WTC11 (cell line): ENCODE measurements at regions not wholly inside any gene's neighbourhood (a gene's known extent, or its start where the extent isn't known, plus 50 kb on each side); places are given as distances from the start of the nearest gene placed in this dataset.

Experiments
- ATAC-seq: fragments of 200-7000 bp; cut with Tn5 transposase; 2 replicates; pipeline ENCODE4 v1.10.0; 2021; ENCODE audit warnings: mild to moderate bottlenecking, moderate library complexity
- CTCF ChIA-PET: fragments of 300-600 bp; sonication (Branson Sonifier 250); formaldehyde crosslinking; loops from one replicate; lab custom pipeline; 2021; ENCODE audit warnings: antibody characterized with exemption; lab: Charles Lee
- POLR2A ChIA-PET: fragments of 350-600 bp; sonication (Branson Sonifier 250); formaldehyde crosslinking; loops from one replicate; lab custom pipeline; 2021; ENCODE audit warnings: antibody characterized with exemption; lab: Charles Lee
- DNase-seq: peaks from one replicate; pipeline ENCODE4 v3.0.0; 2021; ENCODE audit warnings: low spot score
- H3K27ac Mint-ChIP-seq: 2 replicates; pipeline ENCODE4 v1.8.0; 2021; ENCODE audit warnings: mixed read lengths
- H3K27me3 Mint-ChIP-seq: 2 replicates; pipeline ENCODE4 v1.8.0; 2021; ENCODE audit warnings: low read depth, mild to moderate bottlenecking, moderate library complexity, mixed read lengths
- H3K36me3 Mint-ChIP-seq: 2 replicates; pipeline ENCODE4 v1.8.0; 2021; ENCODE audit warnings: mixed read lengths
- H3K4me1 Mint-ChIP-seq: 2 replicates; pipeline ENCODE4 v1.8.0; 2022; ENCODE audit warnings: mixed read lengths
- H3K4me3 Mint-ChIP-seq: 2 replicates; pipeline ENCODE4 v1.8.0; 2021; ENCODE audit warnings: mild to moderate bottlenecking, moderate library complexity, mixed read lengths
- H3K9me3 Mint-ChIP-seq: 2 replicates; pipeline ENCODE4 v1.8.0; 2021; ENCODE audit warnings: mixed read lengths
- CREB1 ChIP-seq: sonication (generic); formaldehyde crosslinking; IDR thresholded peaks from 2 replicates; pipeline ENCODE4 v1.8.0; 2023; ENCODE audit warnings: mild to moderate bottlenecking, missing genetic modification reagents
- FOXJ3 ChIP-seq: sonication (generic); formaldehyde crosslinking; IDR thresholded peaks from 2 replicates; pipeline ENCODE4 v1.9.0; 2021; ENCODE audit warnings: missing genetic modification reagents, mild to moderate bottlenecking, borderline replicate concordance
- IRF2 ChIP-seq: sonication (generic); formaldehyde crosslinking; IDR thresholded peaks from 2 replicates; pipeline ENCODE4 v1.8.0; 2022; ENCODE audit warnings: low read depth, missing genetic modification reagents, borderline replicate concordance
- KAT7 ChIP-seq: sonication (generic); formaldehyde crosslinking; IDR thresholded peaks from 2 replicates; pipeline ENCODE4 v1.8.1; 2023; ENCODE audit warnings: missing genetic modification reagents, mild to moderate bottlenecking, borderline replicate concordance
- MXD4 ChIP-seq: fragments of 250-450 bp; sonication (Bioruptor Pico); IDR thresholded peaks from 2 replicates; pipeline ENCODE4 v1.8.0; 2021; ENCODE audit warnings: mild to moderate bottlenecking, moderate library complexity, borderline replicate concordance
- NFATC4 ChIP-seq: fragments of 250-450 bp; sonication (Bioruptor Pico); IDR thresholded peaks from 2 replicates; pipeline ENCODE4 v1.9.0; 2021; ENCODE audit warnings: mild to moderate bottlenecking
- NFE2L1 ChIP-seq: sonication (generic); formaldehyde crosslinking; IDR thresholded peaks from 2 replicates; pipeline ENCODE4 v1.8.1; 2023; ENCODE audit warnings: missing genetic modification reagents
- NR1H2 ChIP-seq: sonication (generic); formaldehyde crosslinking; IDR thresholded peaks from 2 replicates; pipeline ENCODE4 v1.9.0; 2021; ENCODE audit warnings: mild to moderate bottlenecking, moderate library complexity, missing genetic modification reagents
- NR3C1 ChIP-seq: sonication (generic); formaldehyde crosslinking; conservative IDR thresholded peaks from 2 replicates; pipeline ENCODE4 v1.8.1; 2023; ENCODE audit warnings: low read depth, mild to moderate bottlenecking, missing genetic modification reagents
- PRRX2 ChIP-seq: fragments of 250-450 bp; sonication (Bioruptor Pico); IDR thresholded peaks from 2 replicates; pipeline ENCODE4 v1.8.0; 2021; ENCODE audit warnings: mild to moderate bottlenecking
- ZNF317 ChIP-seq: sonication (generic); formaldehyde crosslinking; IDR thresholded peaks from 2 replicates; pipeline ENCODE4 v1.8.1; 2023; ENCODE audit warnings: low read depth, mild to moderate bottlenecking, moderate library complexity, missing genetic modification reagents, borderline replicate concordance
- TF ChIP-seq, protein P1 (sequence below): sonication (generic); formaldehyde crosslinking; IDR thresholded peaks from 2 replicates; pipeline ENCODE4 v1.8.0; 2022; ENCODE audit warnings: missing genetic modification reagents
- TF ChIP-seq, protein P2 (sequence below): sonication (generic); formaldehyde crosslinking; IDR thresholded peaks from 2 replicates; pipeline ENCODE4 v1.8.0; 2022; ENCODE audit warnings: mild to moderate bottlenecking, missing genetic modification reagents
- TF ChIP-seq, protein P3 (sequence below): sonication (generic); formaldehyde crosslinking; IDR thresholded peaks from 2 replicates; pipeline ENCODE4 v1.8.1; 2023; ENCODE audit warnings: mild to moderate bottlenecking, missing genetic modification reagents, borderline replicate concordance
- TF ChIP-seq, protein P4 (sequence below): fragments of 250-450 bp; sonication (Bioruptor Pico); IDR thresholded peaks from 2 replicates; pipeline ENCODE4 v1.9.0; 2021; ENCODE audit warnings: mild to moderate bottlenecking, borderline replicate concordance
- TF ChIP-seq, protein P5 (sequence below): sonication (generic); formaldehyde crosslinking; IDR thresholded peaks from 2 replicates; pipeline ENCODE4 v1.8.0; 2023; ENCODE audit warnings: missing genetic modification reagents, mild to moderate bottlenecking, borderline replicate concordance
- TF ChIP-seq, protein P6 (sequence below): fragments of 250-450 bp; sonication (Bioruptor Pico); IDR thresholded peaks from 2 replicates; pipeline ENCODE4 v1.9.0; 2021; ENCODE audit warnings: mild to moderate bottlenecking

DNA sequence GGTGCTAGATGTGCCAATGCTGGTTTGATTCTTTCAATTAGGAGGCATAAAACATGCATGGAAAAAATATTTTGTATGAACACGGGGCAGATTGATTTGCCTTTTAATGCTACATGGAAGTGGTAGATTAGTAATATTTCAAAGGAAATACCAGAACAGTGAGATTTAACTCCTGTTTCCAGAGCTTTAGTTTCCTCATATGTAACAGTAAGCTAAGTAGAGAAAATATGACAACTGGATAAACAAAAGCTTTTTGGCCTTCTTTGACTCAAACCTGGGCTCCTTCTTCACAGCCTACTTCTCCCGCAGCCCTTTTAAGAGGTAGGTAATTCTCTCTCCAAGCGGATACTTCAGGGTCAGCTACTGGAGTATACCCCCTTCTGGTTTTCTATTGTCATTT, 254.2 kb upstream of the TRPC7 start:
- no peak overlapping the region for H3K27ac Mint-ChIP-seq
- H3K4me1 Mint-ChIP-seq: peaks cover 24% of the 10 kb centered on the region
- no peak overlapping the region for H3K4me3 Mint-ChIP-seq
- POLR2A ChIA-PET: no interaction called here
- no peaks in the 10 kb centered on the region for H3K36me3 Mint-ChIP-seq
- no peaks in the 10 kb centered on the region for H3K9me3 Mint-ChIP-seq
- no peaks in the 10 kb centered on the region for H3K27me3 Mint-ChIP-seq
- ATAC-seq: 0 out of 2 replicates have a peak, but pooled peaks have one; percentile 41
- CTCF ChIA-PET: no interaction called here
- TF ChIP-seq ZNF317 (CRISPR knock-in tag) (no peak), CREB1 (CRISPR knock-in tag) (no peak), NFE2L1 (CRISPR knock-in tag) (no peak), FOXJ3 (no peak), PRRX2 (CRISPR knock-in tag) (no peak), KAT7 (CRISPR knock-in tag) (no peak), NR1H2 (CRISPR knock-in tag) (no peak), NFATC4 (no peak), MXD4 (no peak), IRF2 (CRISPR knock-in tag) (no peak), NR3C1 (CRISPR knock-in tag) (no peak)
- TF ChIP-seq, protein P1, sequence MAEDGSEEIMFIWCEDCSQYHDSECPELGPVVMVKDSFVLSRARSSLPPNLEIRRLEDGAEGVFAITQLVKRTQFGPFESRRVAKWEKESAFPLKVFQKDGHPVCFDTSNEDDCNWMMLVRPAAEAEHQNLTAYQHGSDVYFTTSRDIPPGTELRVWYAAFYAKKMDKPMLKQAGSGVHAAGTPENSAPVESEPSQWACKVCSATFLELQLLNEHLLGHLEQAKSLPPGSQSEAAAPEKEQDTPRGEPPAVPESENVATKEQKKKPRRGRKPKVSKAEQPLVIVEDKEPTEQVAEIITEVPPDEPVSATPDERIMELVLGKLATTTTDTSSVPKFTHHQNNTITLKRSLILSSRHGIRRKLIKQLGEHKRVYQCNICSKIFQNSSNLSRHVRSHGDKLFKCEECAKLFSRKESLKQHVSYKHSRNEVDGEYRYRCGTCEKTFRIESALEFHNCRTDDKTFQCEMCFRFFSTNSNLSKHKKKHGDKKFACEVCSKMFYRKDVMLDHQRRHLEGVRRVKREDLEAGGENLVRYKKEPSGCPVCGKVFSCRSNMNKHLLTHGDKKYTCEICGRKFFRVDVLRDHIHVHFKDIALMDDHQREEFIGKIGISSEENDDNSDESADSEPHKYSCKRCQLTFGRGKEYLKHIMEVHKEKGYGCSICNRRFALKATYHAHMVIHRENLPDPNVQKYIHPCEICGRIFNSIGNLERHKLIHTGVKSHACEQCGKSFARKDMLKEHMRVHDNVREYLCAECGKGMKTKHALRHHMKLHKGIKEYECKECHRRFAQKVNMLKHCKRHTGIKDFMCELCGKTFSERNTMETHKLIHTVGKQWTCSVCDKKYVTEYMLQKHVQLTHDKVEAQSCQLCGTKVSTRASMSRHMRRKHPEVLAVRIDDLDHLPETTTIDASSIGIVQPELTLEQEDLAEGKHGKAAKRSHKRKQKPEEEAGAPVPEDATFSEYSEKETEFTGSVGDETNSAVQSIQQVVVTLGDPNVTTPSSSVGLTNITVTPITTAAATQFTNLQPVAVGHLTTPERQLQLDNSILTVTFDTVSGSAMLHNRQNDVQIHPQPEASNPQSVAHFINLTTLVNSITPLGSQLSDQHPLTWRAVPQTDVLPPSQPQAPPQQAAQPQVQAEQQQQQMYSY (CRISPR knock-in tag): no peak
- TF ChIP-seq, protein P2, sequence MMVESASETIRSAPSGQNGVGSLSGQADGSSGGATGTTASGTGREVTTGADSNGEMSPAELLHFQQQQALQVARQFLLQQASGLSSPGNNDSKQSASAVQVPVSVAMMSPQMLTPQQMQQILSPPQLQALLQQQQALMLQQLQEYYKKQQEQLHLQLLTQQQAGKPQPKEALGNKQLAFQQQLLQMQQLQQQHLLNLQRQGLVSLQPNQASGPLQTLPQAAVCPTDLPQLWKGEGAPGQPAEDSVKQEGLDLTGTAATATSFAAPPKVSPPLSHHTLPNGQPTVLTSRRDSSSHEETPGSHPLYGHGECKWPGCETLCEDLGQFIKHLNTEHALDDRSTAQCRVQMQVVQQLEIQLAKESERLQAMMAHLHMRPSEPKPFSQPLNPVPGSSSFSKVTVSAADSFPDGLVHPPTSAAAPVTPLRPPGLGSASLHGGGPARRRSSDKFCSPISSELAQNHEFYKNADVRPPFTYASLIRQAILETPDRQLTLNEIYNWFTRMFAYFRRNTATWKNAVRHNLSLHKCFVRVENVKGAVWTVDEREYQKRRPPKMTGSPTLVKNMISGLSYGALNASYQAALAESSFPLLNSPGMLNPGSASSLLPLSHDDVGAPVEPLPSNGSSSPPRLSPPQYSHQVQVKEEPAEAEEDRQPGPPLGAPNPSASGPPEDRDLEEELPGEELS (CRISPR knock-in tag): no peak
- TF ChIP-seq, protein P3, sequence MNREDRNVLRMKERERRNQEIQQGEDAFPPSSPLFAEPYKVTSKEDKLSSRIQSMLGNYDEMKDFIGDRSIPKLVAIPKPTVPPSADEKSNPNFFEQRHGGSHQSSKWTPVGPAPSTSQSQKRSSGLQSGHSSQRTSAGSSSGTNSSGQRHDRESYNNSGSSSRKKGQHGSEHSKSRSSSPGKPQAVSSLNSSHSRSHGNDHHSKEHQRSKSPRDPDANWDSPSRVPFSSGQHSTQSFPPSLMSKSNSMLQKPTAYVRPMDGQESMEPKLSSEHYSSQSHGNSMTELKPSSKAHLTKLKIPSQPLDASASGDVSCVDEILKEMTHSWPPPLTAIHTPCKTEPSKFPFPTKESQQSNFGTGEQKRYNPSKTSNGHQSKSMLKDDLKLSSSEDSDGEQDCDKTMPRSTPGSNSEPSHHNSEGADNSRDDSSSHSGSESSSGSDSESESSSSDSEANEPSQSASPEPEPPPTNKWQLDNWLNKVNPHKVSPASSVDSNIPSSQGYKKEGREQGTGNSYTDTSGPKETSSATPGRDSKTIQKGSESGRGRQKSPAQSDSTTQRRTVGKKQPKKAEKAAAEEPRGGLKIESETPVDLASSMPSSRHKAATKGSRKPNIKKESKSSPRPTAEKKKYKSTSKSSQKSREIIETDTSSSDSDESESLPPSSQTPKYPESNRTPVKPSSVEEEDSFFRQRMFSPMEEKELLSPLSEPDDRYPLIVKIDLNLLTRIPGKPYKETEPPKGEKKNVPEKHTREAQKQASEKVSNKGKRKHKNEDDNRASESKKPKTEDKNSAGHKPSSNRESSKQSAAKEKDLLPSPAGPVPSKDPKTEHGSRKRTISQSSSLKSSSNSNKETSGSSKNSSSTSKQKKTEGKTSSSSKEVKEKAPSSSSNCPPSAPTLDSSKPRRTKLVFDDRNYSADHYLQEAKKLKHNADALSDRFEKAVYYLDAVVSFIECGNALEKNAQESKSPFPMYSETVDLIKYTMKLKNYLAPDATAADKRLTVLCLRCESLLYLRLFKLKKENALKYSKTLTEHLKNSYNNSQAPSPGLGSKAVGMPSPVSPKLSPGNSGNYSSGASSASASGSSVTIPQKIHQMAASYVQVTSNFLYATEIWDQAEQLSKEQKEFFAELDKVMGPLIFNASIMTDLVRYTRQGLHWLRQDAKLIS (CRISPR knock-in tag): no peak
- TF ChIP-seq, protein P4, sequence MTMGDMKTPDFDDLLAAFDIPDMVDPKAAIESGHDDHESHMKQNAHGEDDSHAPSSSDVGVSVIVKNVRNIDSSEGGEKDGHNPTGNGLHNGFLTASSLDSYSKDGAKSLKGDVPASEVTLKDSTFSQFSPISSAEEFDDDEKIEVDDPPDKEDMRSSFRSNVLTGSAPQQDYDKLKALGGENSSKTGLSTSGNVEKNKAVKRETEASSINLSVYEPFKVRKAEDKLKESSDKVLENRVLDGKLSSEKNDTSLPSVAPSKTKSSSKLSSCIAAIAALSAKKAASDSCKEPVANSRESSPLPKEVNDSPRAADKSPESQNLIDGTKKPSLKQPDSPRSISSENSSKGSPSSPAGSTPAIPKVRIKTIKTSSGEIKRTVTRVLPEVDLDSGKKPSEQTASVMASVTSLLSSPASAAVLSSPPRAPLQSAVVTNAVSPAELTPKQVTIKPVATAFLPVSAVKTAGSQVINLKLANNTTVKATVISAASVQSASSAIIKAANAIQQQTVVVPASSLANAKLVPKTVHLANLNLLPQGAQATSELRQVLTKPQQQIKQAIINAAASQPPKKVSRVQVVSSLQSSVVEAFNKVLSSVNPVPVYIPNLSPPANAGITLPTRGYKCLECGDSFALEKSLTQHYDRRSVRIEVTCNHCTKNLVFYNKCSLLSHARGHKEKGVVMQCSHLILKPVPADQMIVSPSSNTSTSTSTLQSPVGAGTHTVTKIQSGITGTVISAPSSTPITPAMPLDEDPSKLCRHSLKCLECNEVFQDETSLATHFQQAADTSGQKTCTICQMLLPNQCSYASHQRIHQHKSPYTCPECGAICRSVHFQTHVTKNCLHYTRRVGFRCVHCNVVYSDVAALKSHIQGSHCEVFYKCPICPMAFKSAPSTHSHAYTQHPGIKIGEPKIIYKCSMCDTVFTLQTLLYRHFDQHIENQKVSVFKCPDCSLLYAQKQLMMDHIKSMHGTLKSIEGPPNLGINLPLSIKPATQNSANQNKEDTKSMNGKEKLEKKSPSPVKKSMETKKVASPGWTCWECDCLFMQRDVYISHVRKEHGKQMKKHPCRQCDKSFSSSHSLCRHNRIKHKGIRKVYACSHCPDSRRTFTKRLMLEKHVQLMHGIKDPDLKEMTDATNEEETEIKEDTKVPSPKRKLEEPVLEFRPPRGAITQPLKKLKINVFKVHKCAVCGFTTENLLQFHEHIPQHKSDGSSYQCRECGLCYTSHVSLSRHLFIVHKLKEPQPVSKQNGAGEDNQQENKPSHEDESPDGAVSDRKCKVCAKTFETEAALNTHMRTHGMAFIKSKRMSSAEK (CRISPR knock-in tag): no peak
- TF ChIP-seq, protein P5, sequence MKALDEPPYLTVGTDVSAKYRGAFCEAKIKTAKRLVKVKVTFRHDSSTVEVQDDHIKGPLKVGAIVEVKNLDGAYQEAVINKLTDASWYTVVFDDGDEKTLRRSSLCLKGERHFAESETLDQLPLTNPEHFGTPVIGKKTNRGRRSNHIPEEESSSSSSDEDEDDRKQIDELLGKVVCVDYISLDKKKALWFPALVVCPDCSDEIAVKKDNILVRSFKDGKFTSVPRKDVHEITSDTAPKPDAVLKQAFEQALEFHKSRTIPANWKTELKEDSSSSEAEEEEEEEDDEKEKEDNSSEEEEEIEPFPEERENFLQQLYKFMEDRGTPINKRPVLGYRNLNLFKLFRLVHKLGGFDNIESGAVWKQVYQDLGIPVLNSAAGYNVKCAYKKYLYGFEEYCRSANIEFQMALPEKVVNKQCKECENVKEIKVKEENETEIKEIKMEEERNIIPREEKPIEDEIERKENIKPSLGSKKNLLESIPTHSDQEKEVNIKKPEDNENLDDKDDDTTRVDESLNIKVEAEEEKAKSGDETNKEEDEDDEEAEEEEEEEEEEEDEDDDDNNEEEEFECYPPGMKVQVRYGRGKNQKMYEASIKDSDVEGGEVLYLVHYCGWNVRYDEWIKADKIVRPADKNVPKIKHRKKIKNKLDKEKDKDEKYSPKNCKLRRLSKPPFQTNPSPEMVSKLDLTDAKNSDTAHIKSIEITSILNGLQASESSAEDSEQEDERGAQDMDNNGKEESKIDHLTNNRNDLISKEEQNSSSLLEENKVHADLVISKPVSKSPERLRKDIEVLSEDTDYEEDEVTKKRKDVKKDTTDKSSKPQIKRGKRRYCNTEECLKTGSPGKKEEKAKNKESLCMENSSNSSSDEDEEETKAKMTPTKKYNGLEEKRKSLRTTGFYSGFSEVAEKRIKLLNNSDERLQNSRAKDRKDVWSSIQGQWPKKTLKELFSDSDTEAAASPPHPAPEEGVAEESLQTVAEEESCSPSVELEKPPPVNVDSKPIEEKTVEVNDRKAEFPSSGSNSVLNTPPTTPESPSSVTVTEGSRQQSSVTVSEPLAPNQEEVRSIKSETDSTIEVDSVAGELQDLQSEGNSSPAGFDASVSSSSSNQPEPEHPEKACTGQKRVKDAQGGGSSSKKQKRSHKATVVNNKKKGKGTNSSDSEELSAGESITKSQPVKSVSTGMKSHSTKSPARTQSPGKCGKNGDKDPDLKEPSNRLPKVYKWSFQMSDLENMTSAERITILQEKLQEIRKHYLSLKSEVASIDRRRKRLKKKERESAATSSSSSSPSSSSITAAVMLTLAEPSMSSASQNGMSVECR (CRISPR knock-in tag): no peak
- TF ChIP-seq, protein P6, sequence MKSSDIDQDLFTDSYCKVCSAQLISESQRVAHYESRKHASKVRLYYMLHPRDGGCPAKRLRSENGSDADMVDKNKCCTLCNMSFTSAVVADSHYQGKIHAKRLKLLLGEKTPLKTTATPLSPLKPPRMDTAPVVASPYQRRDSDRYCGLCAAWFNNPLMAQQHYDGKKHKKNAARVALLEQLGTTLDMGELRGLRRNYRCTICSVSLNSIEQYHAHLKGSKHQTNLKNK (CRISPR knock-in tag): no peak
- no peak for DNase-seq
